Fibroblast of mammary gland (primary cell): ENCODE measurements at regions not wholly inside any gene's neighbourhood (a gene's known extent, or its start where the extent isn't known, plus 50 kb on each side); places are given as distances from the start of the nearest gene placed in this dataset.

Experiments
- DNase-seq: peaks from one replicate; pipeline ENCODE4 v3.0.0-alpha.2; 2010; ENCODE audit warnings: low read depth
- H3K4me3 ChIP-seq: 2 replicates; pipeline ENCODE4 v1.5.1; 2011; ENCODE audit warnings: low read depth, mild to moderate bottlenecking, low read length, moderate library complexity; ENCODE audit not compliant: control insufficient read depth
- TF ChIP-seq, protein P1 (sequence below): conservative IDR thresholded peaks from 2 replicates; pipeline ENCODE4 v1.5.1; 2011; ENCODE audit warnings: low read depth, low read length, inconsistent platforms; ENCODE audit not compliant: control insufficient read depth, insufficient read depth

DNA sequence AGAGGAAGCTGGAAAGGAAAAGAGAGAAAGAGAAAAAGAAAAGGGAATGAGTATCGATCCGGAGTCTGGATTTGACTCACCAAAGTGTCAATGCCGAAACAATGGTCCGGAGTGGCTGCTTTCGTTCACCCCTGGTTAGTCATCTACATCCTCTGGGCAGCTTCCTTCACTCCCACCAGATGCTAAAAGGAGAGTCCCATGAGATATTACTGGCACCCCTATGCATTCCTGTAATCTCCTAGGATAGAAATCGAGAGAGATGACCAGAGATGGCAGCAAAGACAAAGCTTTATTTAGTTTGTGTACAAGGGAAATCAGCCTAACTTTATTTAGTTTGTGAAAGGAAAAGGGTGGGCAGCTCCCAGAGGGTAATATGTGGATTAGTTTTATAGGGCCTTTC, 622.2 kb downstream of the ZPLD1 start:
- DNase-seq = no peak
- TF ChIP-seq, protein P1, sequence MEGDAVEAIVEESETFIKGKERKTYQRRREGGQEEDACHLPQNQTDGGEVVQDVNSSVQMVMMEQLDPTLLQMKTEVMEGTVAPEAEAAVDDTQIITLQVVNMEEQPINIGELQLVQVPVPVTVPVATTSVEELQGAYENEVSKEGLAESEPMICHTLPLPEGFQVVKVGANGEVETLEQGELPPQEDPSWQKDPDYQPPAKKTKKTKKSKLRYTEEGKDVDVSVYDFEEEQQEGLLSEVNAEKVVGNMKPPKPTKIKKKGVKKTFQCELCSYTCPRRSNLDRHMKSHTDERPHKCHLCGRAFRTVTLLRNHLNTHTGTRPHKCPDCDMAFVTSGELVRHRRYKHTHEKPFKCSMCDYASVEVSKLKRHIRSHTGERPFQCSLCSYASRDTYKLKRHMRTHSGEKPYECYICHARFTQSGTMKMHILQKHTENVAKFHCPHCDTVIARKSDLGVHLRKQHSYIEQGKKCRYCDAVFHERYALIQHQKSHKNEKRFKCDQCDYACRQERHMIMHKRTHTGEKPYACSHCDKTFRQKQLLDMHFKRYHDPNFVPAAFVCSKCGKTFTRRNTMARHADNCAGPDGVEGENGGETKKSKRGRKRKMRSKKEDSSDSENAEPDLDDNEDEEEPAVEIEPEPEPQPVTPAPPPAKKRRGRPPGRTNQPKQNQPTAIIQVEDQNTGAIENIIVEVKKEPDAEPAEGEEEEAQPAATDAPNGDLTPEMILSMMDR = no peak
- no peak overlapping the region for H3K4me3 ChIP-seq

DNA sequence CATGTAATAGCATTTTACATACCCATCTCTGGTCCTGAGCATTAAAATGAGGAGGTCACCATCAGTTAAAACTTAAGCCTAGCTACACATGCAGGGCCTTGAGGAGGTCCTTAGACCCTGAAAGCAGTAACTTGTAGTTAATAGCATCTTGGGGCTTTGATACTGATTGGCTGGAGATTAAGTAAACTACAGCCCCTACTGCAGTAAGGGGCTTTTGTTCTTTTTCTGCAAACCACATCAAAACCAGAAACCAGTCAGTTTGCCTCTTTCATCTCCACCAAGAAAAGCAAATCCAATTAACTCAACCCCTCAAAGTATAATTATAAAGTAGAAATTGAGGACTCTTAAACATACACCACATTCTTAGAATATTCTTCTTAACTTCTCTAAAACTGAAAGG, 622.7 kb downstream of the ZPLD1 start:
- no peak for DNase-seq
- H3K4me3 ChIP-seq = no peak overlapping the region
- TF ChIP-seq, protein P1 = no peak

DNA sequence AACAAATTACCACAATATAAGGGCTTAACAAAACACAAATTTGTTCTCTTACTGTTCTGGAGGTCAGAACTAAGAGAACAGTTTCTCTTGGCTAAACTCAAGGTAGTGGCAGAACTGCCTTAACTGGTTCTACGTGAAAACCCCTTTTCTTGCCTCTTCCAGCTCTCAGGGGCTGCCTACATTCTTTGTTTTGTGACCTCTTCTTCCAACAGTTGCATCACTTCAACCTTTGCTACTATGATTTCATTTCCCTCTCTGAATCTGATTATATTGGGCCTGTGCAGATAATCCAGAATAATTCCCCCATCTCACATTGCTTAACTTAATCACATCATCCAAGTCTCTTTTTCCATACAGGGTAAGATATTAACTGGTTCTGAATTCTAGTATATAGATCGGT, 624.6 kb downstream of the ZPLD1 start:
- TF ChIP-seq, protein P1 = no peak
- no peak for DNase-seq
- H3K4me3 ChIP-seq = no peak overlapping the region

DNA sequence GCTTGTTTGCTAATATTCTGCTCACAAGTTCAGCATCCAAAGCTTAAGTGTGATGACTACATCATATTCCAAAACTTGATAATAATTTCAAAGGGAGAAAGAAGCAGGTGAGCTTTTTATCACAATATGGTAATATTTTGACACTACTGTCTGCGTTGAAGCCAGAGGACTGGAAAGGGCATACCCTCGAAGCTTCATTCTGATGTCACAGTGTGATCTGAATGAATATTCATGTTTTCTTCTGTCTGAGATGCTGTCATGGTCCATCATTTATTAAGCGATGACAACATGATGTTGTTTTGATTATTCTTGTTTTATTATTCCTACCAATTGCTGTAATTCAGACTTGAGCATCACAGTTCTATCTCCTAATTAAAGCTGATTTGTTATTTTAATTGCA, 625.4 kb downstream of the ZPLD1 start:
- TF ChIP-seq, protein P1 = no peak
- no peak for DNase-seq
- no peak overlapping the region for H3K4me3 ChIP-seq

DNA sequence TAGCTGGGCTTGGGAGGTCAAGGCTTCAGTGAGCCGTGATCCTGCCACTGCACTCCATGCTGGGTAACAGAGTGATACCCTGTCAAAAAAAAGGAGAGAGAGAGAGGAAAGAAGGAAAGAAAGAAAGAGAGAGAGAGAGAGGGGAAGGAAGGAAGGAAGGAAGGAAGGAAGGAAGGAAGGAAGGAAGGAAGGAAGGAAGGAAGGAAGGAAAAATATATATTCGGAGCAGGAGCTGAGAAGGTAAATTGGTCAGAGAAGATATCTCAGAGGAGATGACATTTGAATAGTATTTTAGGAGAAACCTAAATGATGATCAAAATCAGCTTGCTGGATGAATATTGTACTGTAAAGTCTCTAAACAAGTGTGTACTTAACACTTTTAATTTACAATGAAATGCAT, 633.1 kb downstream of the ZPLD1 start:
- H3K4me3 ChIP-seq = no peak overlapping the region

DNA sequence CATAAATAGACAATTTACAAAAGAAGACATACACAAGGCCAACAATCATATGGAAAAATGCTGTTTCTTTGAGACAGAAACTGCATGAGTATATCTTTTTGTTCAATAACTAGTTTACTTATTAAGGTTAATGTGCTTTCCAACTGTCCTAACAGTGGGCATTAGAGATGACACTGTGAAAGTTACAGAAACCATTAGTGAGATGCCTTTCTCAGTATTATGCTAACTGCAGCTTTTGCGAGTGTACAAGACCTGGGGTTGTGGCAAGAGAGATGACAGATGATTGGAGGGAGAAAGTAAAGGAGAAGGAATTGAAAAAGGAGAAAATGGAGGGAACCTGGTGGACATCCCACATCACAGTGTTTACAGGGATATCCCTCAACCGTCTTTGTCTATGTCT, 640.5 kb downstream of the ZPLD1 start:
- H3K4me3 ChIP-seq = no peak overlapping the region
- TF ChIP-seq, protein P1 = no peak
- no peak for DNase-seq

More for the DNA sequence above, 633.1 kb downstream of the ZPLD1 start:
- TF ChIP-seq, protein P1 = no peak
- no peak for DNase-seq

DNA sequence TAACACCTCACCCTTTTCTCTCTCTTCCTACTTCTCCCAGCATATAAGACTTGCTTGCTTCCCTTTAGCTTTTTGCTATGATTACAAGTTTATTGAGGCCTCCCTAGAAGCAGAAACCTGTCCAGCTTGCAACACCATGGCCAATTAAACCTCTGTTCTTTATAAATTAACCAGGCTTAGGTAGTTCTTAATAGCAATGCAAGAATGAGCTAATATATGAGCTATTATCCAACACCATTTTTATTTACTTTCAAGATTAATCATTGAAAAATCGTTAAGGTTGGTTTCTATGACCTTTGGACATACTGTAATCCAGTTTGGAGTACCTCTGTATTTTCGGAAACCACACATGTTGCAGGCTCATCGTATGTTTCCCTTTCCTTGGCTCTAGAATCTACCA, 643.1 kb downstream of the ZPLD1 start:
- TF ChIP-seq, protein P1 = no peak
- no peak for DNase-seq
- H3K4me3 ChIP-seq = no peak overlapping the region
